ENCODE measurements at regions not wholly inside any gene's neighbourhood (a gene's known extent, or its start where the extent isn't known, plus 50 kb on each side); places are given as distances from the start of the nearest gene placed in this dataset.

GRCh38 chr15:39279311-39279710 is 301.6 kb upstream of the THBS1 start:
- DNase-seq (ENCODE audit: low spot score), result no peak

GRCh38 chr15:39281094-39281493 is 299.8 kb upstream of the THBS1 start:
- no peak for DNase-seq (ENCODE audit: low spot score)

- no peak for DNase-seq (ENCODE audit: low spot score)
These were observed 298.1 kb upstream of the THBS1 start for GRCh38 chr15:39282663-39283208.

- no peak for DNase-seq (ENCODE audit: low spot score)
These were observed 297.3 kb upstream of the THBS1 start for GRCh38 chr15:39283531-39283930.

GRCh38 chr15:39285071-39285470 is 295.8 kb upstream of the THBS1 start:
- no peak for DNase-seq (ENCODE audit: low spot score)

GRCh38 chr15:39285663-39286062 is 295.2 kb upstream of the THBS1 start:
- DNase-seq (ENCODE audit: low spot score), result no peak

GRCh38 chr15:39286706-39287105 is 294.2 kb upstream of the THBS1 start:
- no peak for DNase-seq (ENCODE audit: low spot score)

GRCh38 chr15:39287322-39288195 is 293.3 kb upstream of the THBS1 start:
- peak; percentile 37 for DNase-seq (ENCODE audit: low spot score)

GRCh38 chr15:39290711-39291435 is 290.0 kb upstream of the THBS1 start:
- DNase-seq (ENCODE audit: low spot score), result no peak

GRCh38 chr15:39291690-39292089 is 289.2 kb upstream of the THBS1 start:
- no peak for DNase-seq (ENCODE audit: low spot score)

- DNase-seq (ENCODE audit: low spot score), result no peak
These were observed 283.9 kb upstream of the THBS1 start for GRCh38 chr15:39296955-39297354.

GRCh38 chr15:39298271-39298962 is 282.5 kb upstream of the THBS1 start:
- no peak for DNase-seq (ENCODE audit: low spot score)

- no peak for DNase-seq (ENCODE audit: low spot score)
These were observed 281.2 kb upstream of the THBS1 start for GRCh38 chr15:39299486-39300267.

- DNase-seq (ENCODE audit: low spot score), result peak; percentile 85
These were observed 280.3 kb upstream of the THBS1 start for GRCh38 chr15:39300451-39301153.

GRCh38 chr15:39301589-39301999 is 279.3 kb upstream of the THBS1 start:
- DNase-seq (ENCODE audit: low spot score), result no peak

GRCh38 chr15:39302936-39303335 is 277.9 kb upstream of the THBS1 start:
- no peak for DNase-seq (ENCODE audit: low spot score)

- DNase-seq (ENCODE audit: low spot score), result no peak
These were observed 276.6 kb upstream of the THBS1 start for GRCh38 chr15:39304201-39304841.

GRCh38 chr15:39304931-39305728 is 275.7 kb upstream of the THBS1 start:
- no peak for DNase-seq (ENCODE audit: low spot score)

- peak; percentile 26 for DNase-seq (ENCODE audit: low spot score)
These were observed 270.2 kb upstream of the THBS1 start for GRCh38 chr15:39310633-39311032.

- peak; percentile 37 for DNase-seq (ENCODE audit: low spot score)
These were observed 267.9 kb upstream of the THBS1 start for GRCh38 chr15:39312984-39313383.
